HG03108 (cell line): ENCODE measurements at regions not wholly inside any gene's neighbourhood (a gene's known extent, or its start where the extent isn't known, plus 50 kb on each side); places are given as distances from the start of the nearest gene placed in this dataset.
"Not testable (repeated sequence)": the region's sequence is repeated elsewhere in the genome, so short reads cannot be mapped to it uniquely, and the experiment has no call there.

Experiments used
- ATAC-seq: cut with Tn5 transposase; IDR thresholded peaks from one replicate; pipeline ENCODE4 v1.9.1; 2021; ENCODE audit warnings: moderate library complexity; ENCODE audit not compliant: unreplicated experiment

GRCh38 chr11:86148345-86148747 lies 79.5 kb upstream of the PICALM start:
- ATAC-seq: no peak

GRCh38 chr11:86147004-86147403 lies 78.1 kb upstream of the PICALM start:
- no peak for ATAC-seq

- ATAC-seq: no peak
These were observed 76.7 kb upstream of the PICALM start for GRCh38 chr11:86145439-86146156.

DNA sequence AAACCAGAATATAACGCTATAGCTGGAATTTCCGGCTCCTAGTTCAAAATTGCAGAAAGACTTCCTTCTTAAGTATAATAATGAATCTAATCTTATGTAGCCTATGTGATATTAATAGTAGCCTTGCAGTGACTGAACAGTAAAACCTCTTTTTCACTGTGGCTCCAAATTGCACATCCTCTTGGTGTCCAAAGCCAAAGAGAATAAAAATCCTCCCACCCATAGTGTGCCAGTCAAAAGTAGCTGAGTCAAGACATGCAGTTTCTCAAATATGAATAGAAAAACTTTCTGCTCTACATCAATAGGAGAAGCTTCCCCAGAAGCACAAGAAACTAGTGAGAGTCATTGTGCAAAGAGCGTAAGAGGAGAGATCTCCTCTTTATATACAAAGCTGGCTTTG lies 76.0 kb upstream of the PICALM start:
- ATAC-seq: no peak

GRCh38 chr11:86144087-86144486 lies 75.2 kb upstream of the PICALM start:
- ATAC-seq: not testable (repeated sequence)

- ATAC-seq: peak; percentile 49
These were observed 74.5 kb upstream of the PICALM start for GRCh38 chr11:86143087-86144030.

- no peak for ATAC-seq
These were observed 73.3 kb upstream of the PICALM start for GRCh38 chr11:86142170-86142569.

GRCh38 chr11:86141727-86142126 lies 72.8 kb upstream of the PICALM start:
- ATAC-seq: no peak

- ATAC-seq: no peak
These were observed 71.6 kb upstream of the PICALM start for GRCh38 chr11:86140334-86140990.

GRCh38 chr11:86138958-86139357 lies 70.1 kb upstream of the PICALM start:
- ATAC-seq: peak; percentile 90

- ATAC-seq: no peak
These were observed 67.7 kb upstream of the PICALM start for GRCh38 chr11:86136538-86136937.

- no peak for ATAC-seq
These were observed 66.4 kb upstream of the PICALM start for GRCh38 chr11:86135319-86135714.

GRCh38 chr11:86134580-86135318 lies 65.9 kb upstream of the PICALM start:
- no peak for ATAC-seq

DNA sequence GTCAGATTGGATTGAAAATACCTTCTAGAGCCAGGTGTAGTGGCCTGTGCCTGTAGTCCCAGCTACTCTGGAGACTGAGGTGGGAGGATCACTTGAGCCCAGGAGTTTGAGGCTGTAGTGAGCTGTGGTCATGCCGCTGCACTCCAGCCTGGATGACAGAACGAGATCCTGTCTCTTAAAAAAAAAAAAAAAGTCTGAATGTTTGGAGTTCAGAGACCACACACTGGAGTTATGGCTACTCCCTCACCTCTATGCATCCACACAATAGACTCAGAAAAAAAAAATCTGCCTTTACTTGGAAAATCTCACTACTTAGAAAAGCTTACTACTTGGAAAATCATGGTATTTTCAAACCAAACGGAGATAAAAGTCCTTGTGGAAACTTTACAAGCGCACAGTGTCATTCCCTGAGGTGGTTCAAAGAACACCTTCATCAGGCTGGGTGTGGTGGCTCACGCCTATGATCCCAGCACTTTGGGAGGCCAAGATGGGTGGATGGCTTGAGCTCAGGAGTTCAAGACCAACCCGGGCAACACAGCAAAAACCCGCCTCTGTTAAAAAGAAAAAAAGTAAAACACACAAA lies 63.9 kb upstream of the PICALM start:
- ATAC-seq: no peak

DNA sequence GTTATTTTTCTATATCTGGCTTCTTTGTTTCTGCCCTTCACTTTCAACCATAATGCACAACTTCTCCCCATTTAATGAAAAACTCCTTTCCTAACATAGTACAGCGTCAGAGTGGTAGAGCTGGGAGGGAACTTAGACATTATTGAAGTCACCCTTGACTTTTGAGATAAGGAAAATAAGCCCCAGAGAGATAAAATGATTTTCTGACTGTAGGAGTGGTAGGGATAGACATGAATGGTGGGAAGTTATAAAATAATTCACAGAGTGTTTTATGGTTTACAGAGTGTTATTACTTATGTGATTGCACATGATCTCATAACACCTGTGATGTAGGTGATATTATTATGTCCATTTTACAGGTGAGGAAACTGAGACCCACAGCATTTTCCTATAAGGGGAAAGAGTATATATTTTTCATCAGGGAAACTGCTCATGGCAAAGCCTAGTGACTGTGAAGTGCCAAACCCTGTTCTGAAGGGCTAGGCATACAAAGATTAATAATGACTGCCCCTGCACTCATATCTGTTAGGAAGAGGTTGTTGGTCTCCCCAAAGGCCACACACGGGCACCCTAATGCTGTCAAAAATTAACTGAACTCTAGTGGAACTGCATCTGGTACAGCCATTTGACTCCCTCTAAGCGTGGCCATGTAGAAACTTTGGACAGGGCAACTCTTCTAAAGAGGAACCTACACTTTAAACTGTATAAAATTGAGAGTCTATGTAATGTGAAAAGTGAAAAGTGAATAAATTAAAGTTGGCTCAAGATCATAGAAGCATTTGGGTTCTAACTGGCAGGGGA lies 61.1 kb upstream of the PICALM start:
- ATAC-seq: no peak

DNA sequence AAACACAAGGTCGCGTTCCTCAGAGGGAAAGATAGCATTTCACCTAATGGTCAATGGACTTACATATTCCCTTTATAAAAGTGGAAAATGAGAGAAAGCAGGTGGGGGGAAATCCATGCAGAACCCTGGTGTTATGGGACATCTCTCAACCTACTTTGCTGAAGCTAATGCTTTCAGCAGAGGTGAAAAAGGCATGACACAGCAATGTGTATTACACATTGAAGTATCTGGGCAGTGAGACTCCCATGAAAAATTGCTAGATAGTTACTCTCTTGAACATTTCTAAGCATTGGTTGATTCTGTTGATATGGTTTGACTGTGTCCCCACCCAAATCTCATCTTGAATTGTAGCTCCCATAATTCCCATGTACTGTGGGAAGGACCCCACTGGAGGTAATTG lies 60.0 kb upstream of the PICALM start:
- no peak for ATAC-seq

DNA sequence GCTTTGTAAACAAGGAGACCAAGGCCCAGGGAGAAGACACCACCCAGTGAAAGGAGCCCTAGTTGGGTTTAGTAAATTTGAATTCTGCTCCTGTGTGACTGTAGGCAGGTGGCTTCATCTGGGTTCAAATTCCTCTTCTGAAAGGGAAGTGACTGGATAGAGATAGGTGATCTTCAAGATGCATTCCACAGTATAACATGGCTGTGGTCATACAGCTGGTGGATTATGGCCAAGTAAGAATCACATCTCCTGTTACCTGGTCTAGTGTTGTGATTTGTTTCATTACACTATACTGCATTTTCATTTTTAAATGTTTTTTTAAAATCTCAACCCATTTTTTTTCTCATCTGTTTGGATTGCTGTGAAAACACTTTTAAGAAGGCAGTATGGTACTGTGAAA lies 58.0 kb upstream of the PICALM start:
- no peak for ATAC-seq

- ATAC-seq: peak; percentile 34
These were observed 55.7 kb upstream of the PICALM start for GRCh38 chr11:86124251-86125233.

- ATAC-seq: no peak
These were observed 53.9 kb upstream of the PICALM start for GRCh38 chr11:86122773-86123172.
